AG09309 (cell line): ENCODE measurements at regions not wholly inside any gene's neighbourhood (a gene's known extent, or its start where the extent isn't known, plus 50 kb on each side); places are given as distances from the start of the nearest gene placed in this dataset.
"Not testable (repeated sequence)": the region's sequence is repeated elsewhere in the genome, so short reads cannot be mapped to it uniquely, and the experiment has no call there.

Experiments used
- DNase-seq: peaks from one replicate; pipeline ENCODE4 v3.0.0-alpha.2; 2010; ENCODE audit warnings: low read depth
- H3K4me3 ChIP-seq: 2 replicates; pipeline ENCODE4 v1.5.1; 2011; ENCODE audit warnings: mild to moderate bottlenecking, low read depth, low read length, moderate library complexity; ENCODE audit not compliant: control insufficient read depth
- CTCF ChIP-seq: IDR thresholded peaks from 2 replicates; pipeline ENCODE4 v1.5.1; 2011; ENCODE audit warnings: mild to moderate bottlenecking, low read depth, low read length, inconsistent platforms; ENCODE audit not compliant: insufficient read depth, control insufficient read depth; ENCODE audit errors: missing control alignments

GRCh38 chr9:28502189-28502588 lies 928.9 kb upstream of the C9orf72 start:
- no peak for DNase-seq
- no peak for TF ChIP-seq CTCF
- no peak overlapping the region for H3K4me3 ChIP-seq

GRCh38 chr9:28502741-28503140 lies 929.5 kb upstream of the C9orf72 start:
- no peak for DNase-seq
- no peak for TF ChIP-seq CTCF

GRCh38 chr9:28503573-28503972 lies 930.3 kb upstream of the C9orf72 start:
- no peak for TF ChIP-seq CTCF
- no peak overlapping the region for H3K4me3 ChIP-seq
- DNase-seq: no peak

More at GRCh38 chr9:28502741-28503140, 929.5 kb upstream of the C9orf72 start:
- no peak overlapping the region for H3K4me3 ChIP-seq

- no peak overlapping the region for H3K4me3 ChIP-seq
- no peak for DNase-seq
- TF ChIP-seq CTCF: no peak
Observed at GRCh38 chr9:28518439-28518838, 945.2 kb upstream of the C9orf72 start.

- DNase-seq: not testable (repeated sequence)
Observed at GRCh38 chr9:28524309-28524708, 951.0 kb upstream of the C9orf72 start.

GRCh38 chr9:28528049-28528448 lies 954.8 kb upstream of the C9orf72 start:
- TF ChIP-seq CTCF: no peak
- DNase-seq: no peak
- H3K4me3 ChIP-seq: no peak overlapping the region

More at GRCh38 chr9:28524309-28524708, 951.0 kb upstream of the C9orf72 start:
- not testable (repeated sequence) for H3K4me3 ChIP-seq

GRCh38 chr9:28538132-28538531 lies 964.9 kb upstream of the C9orf72 start:
- TF ChIP-seq CTCF: no peak

More at GRCh38 chr9:28538132-28538531, 964.9 kb upstream of the C9orf72 start:
- H3K4me3 ChIP-seq: no peak overlapping the region
- no peak for DNase-seq
